HS-5 (cell line): ENCODE measurements at regions not wholly inside any gene's neighbourhood (a gene's known extent, or its start where the extent isn't known, plus 50 kb on each side); places are given as distances from the start of the nearest gene placed in this dataset.

Experiments used
- DNase-seq: peaks from one replicate; pipeline ENCODE4 v3.0.0-alpha.2; 2012; ENCODE audit warnings: low read depth

- no peak for DNase-seq
Measured at GRCh38 chr9:25613709-25614108, 64.5 kb downstream of the TUSC1 start.

- no peak for DNase-seq
Measured at GRCh38 chr9:25603106-25603505, 75.1 kb downstream of the TUSC1 start.

GRCh38 chr9:25602400-25603044 is 75.7 kb downstream of the TUSC1 start:
- no peak for DNase-seq

DNA sequence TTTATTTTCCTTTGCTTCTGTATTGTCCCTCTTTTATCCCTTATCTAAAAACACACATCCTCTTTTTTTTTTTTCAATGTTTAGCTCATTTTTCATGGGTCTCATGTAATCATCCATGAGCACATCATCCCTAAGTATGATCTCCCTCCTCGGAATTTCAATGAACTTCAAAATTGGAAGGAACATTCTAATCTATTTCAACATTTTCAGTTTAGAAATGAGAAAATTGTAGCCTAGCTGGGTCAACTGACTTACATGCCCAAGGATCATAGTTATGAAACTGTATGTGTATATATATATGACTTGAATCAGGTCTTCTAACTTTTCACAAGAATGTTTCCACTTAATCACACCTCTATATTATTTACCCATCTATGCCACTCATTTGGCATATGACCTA is 77.7 kb downstream of the TUSC1 start:
- no peak for DNase-seq

- no peak for DNase-seq
Measured at GRCh38 chr9:25584611-25585010, 93.6 kb downstream of the TUSC1 start.

DNA sequence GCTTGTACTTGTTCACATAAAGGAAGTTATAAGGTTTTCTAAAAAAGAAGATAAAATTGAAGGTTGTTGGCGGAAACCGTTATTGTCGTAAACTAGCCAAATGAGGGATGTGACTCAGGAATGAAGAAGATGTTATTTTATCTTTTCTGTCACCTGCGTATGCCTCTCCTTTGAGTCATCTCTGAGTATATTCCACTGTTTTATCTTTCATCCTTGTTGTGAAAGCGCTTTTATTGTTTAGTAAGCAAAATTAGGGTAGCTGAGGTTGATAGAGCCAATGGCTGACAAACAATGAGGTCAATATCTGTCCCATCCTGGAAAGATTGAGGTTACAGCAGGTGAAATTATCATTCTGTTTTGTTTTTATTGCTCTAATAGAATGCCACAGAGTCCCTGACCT is 105.0 kb downstream of the TUSC1 start:
- DNase-seq: no peak

DNA sequence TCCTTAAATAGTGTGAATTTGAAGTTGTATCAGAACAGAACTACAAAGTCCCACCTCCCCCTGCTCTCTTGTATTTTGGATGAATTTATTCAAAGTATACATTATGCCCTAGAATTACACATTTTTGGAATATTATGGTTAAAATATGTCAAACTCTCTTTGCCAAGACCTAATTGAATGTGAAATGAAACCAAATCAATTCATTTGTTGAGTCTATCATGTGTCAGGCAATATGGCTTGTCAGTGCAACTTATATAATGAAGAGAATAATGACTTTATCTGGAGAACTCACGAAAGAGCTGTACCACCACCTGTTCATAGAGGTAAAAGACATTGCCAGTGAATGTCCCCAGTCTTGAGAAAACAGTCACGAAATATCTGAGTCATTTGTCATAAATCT is 106.8 kb downstream of the TUSC1 start:
- no peak for DNase-seq

DNA sequence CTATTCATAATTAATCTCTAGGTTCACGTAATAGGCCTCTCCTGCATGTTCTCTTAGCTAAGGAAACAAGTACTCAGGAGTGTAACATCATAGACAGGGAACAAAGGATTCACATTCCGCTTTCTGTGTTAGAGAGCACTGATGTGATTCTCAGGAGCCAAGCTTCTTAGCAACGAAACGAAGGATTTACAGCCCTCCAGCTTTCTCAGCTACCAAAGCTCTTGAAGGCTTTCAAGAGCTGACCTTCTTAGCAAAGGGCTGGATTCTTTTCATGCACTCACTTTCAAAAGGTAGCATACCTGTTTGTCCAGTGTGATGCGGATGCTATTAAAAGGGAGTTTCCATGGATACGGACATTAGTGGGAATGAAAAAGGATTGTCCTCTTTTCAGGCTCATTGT is 107.4 kb downstream of the TUSC1 start:
- DNase-seq: no peak

- no peak for DNase-seq
Measured at GRCh38 chr9:25562101-25562500, 116.1 kb downstream of the TUSC1 start.

DNA sequence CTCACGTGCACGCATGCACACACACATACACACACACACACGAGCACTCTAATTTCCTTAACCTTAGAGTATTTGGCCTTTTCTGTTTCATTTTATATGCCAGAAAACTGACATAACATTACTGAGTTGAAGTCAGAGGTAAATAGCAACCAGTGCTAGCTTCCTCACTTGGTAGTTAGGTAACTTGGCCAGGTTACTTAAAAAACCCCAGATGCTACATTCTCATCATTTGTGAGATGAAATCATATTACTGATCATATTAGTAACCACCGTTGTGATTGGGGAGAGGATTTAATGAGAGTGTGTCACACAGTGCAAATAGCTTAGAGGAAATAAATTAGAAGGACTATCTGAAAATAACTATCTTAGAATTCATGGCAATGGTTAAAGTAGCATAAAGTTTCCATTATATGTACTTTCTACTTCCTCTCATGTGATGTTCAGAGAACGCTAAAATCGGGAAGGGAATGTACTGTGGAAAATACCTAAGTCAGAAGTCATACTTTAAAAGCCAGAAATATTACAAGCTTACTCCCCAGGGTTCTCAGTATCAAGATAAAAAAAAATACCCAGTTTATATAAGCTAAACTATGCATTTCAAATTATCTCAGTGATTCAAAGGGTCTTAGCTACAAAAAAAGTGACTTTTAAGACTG is 120.5 kb downstream of the TUSC1 start:
- DNase-seq: peak; percentile 8

DNA sequence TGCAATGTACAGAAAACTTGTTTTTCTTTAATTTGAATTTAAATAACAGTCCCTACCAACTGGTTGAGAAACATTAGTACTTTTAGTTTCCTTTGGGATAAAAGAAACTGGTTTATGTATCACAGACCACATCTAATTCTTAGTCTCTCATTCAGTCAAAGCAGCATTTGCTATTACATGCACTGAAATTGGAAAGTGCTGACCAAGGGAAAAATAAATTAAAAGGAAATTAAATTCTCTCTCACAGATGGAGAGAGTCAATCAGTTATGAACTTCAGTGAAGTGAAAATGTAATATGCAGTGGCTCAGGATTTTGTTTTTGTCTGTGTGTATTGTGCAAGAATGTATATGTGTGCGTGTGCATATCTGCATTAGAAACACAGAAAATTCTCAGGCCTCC is 121.7 kb downstream of the TUSC1 start:
- no peak for DNase-seq

DNA sequence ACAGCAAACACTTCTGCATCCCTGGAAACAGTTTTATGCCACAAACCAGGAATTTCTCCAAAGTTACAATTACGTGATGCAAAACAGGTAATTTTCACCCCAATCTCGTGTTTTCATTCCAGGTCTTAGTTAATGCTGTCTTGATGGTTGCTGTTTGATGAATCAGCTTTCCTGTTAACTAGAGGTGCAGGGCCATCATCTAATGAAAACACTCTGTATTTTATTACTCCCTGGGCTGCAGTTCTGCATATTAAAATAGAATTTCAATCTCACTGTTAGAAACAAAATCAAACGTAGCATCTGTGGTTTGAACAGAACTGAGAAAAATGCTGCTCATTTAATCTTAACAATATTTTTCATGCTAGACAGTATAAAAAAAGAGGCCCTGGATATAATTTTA is 129.4 kb downstream of the TUSC1 start:
- DNase-seq: no peak

- DNase-seq: no peak
Measured at GRCh38 chr9:25543806-25544205, 134.4 kb downstream of the TUSC1 start.

GRCh38 chr9:25542319-25542718 is 135.9 kb downstream of the TUSC1 start:
- no peak for DNase-seq

DNA sequence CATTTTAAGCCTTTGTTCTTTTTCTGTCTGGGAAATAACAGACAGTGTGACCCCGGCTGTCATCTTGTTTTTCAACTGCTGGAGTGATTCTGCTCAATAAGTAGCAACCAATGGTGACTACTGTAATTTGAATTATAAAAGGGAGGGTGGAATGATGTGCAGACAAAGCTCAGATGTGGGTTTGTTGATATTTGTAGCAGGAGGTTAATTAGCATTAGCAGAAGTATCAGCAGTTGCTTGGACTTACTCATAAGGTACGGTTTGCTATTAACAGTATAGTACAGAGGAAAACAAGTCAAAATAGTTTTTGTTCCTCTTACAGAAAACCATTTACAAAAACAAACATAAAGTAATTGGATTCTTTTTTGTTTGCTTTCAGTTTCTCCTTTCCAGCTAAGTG is 140.4 kb downstream of the TUSC1 start:
- DNase-seq: no peak

DNA sequence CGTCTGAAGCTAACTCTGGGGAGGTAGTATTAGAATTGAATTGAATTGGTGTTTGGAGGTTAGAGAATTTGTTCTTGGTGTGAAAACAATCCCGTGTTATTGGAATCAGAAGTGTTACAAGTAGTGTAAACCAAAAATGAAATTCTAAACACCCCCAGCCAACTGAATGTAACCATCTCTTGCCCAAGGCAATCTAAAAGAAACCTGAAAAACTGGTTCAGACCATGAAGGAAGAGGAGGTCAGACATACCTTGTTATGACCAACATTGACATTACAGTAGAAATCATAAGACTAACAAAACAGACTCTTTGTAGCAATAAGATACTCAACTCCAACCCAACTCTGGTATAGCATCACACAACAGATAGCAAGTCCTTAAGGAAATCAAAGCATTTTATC is 159.0 kb downstream of the TUSC1 start:
- no peak for DNase-seq

DNA sequence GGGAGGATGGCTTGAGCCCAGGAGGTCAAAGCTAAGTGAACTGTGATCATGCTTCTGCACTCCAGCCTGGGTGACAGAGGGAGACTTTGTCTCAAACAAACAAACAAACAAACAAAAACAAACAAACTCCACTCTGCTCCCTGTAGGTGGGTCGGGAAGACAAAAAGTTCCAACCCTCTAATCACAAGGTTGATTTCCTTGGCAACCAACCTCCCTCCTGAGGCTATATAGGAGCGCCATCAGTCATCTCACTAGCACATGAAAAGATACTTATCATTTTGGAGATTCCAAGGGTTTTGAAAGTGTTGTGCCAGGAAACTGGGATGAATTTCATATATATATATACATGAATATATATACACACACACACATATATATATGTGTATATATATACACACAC is 160.5 kb downstream of the TUSC1 start:
- no peak for DNase-seq

DNA sequence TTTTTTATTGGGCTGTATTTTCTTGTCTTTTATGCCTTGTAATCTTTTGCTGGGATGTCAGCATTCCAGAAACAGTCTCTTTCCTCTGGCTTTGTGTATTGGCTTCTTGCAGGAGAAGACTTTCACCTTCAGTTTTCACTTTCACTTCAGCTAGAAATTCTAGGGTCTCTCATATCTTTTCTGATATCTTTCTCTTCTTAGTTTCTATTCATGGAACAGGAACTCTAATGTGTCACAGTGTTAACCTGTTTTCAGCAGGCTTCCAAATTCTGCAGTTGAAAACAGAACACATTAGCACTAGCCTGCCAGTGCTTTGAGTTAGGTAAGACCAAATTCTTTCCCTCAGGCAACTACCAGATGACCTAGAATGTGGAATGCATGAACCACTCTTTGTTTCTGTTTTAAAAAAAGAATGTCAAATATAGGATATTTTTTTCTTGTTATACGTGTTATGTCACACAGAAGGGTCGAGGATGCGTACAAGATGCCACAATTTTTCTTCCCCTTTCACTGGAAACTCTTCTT is 164.7 kb downstream of the TUSC1 start:
- no peak for DNase-seq

- DNase-seq: no peak
Measured at GRCh38 chr9:25505644-25506043, 172.6 kb downstream of the TUSC1 start.

DNA sequence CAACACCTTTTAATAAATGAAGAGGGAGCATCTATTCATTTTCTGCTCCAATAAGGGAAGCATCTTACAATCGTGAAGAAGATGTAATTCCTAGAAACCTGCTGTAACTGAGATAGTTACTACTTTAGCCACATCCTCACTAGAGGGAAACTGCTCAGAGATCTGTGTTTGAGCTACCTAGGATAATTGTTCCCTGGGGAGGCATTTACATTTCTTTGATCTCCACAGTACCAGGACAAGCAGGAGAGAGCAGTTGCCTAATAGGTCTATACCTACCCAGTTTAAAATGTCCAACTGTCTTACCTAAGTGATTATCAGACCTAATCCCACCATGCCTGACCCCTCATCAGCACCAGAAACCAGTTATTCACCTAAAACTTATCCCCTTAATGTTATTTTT is 196.9 kb downstream of the TUSC1 start:
- no peak for DNase-seq

DNA sequence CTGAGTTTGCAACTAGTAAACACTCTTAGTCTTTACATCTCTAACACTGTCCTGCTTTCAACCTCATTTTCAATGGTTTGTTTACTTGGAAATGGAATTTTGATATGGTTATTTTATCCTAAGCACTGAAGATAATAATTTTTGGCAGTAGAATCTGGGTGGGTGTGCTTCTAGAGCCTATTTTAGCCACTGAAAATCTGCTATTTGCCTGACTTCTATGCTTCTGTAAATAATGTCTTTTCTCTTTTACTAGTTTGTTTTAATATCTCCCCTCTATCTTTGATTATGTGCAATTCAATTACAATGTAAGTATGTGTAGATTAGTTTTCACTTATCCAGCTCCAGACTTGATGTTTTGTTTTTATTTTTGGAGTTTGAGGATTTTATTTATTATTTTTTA is 197.5 kb downstream of the TUSC1 start:
- no peak for DNase-seq

- DNase-seq: no peak
Measured at GRCh38 chr9:25472681-25473080, 205.6 kb downstream of the TUSC1 start.

DNA sequence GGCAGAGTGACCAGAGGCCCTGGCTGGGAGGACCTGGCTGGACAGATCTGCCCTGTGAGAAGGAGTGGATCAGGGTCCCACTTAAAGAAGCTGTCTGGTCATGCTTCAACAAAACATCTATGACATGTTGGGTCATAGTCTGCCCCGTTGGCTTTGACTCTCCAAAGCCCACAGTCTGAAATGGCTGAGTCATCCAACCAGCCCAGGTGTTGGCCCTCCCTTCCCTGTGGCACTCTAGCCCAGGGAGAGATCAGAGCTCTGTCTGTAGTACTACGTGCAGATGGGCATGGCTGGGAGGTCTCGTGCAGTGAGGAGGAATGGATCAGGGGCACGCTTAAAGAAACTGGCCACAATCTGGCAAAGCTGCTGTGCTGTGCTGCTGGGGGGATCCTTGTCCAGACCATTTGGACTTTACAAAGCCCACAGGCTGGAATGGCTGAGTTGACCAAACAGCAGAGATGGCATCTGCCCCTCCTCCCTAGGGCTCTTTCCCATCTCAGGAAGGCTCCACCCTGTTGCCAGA is 206.1 kb downstream of the TUSC1 start:
- DNase-seq: no peak

GRCh38 chr9:25461416-25461815 is 216.8 kb downstream of the TUSC1 start:
- DNase-seq: no peak
